Esophagus (tissue), 2 donors: ENCODE measurements at regions not wholly inside any gene's neighbourhood (a gene's known extent, or its start where the extent isn't known, plus 50 kb on each side); places are given as distances from the start of the nearest gene placed in this dataset.
A peak's percentile ranks its signal among the peaks of the same experiment; 100 is the strongest.

Experiments used
- H3K27ac ChIP-seq, 2 donors: one replicate each; pipeline ENCODE4 v1.5.1; 2013; ENCODE audit warnings: low read depth in 2 of 2, mild to moderate bottlenecking in 2 of 2, inconsistent platforms in 1 of 2, low read length in 1 of 2, moderate library complexity in 1 of 2
- H3K27me3 ChIP-seq, 2 donors: one replicate each; pipeline ENCODE4 v1.6.1; 2013; ENCODE audit warnings: low read length in 2 of 2, control low read depth in 1 of 2, mild to moderate bottlenecking in 1 of 2; ENCODE audit not compliant: insufficient read depth in 2 of 2, control insufficient read depth in 1 of 2
- H3K36me3 ChIP-seq, 2 donors: one replicate each; pipeline ENCODE4 v1.6.1; 2013; ENCODE audit warnings: low read length in 1 of 2; ENCODE audit not compliant: control insufficient read depth in 2 of 2, insufficient read depth in 2 of 2
- H3K4me1 ChIP-seq, 2 donors: one replicate each; pipeline ENCODE4 v1.6.1; 2013; ENCODE audit warnings: low read length in 1 of 2; ENCODE audit not compliant: control insufficient read depth in 2 of 2, insufficient read depth in 2 of 2
- H3K4me3 ChIP-seq, 2 donors: one replicate each; pipeline ENCODE4 v1.5.1; 2013; ENCODE audit warnings: low read length in 2 of 2, mild to moderate bottlenecking in 2 of 2, low read depth in 1 of 2, moderate library complexity in 1 of 2
- H3K9me3 ChIP-seq, 2 donors: one replicate each; pipeline ENCODE4 v1.6.1; 2013; ENCODE audit warnings: mild to moderate bottlenecking in 2 of 2, low read depth in 1 of 2, low read length in 1 of 2, moderate library complexity in 1 of 2; ENCODE audit not compliant: control insufficient read depth in 2 of 2, insufficient read depth in 1 of 2
- WGBS, 2 donors: extraction: QIAGEN DNeasy Blood & Tissue Kit; methylation state at CpG; one replicate each; pipeline ENCODE4 v1.1.7; 2013; 5-methylcytosine and 5-hydroxymethylcytosine counted together
- donor health status: healthy with polysubstance abuse.
- donor health status: Bipolar disorder and iron deficiency.

GRCh38 chr13:40189898-40190630, 476.4 kb downstream of the FOXO1 start:
- Histone ChIP-seq H3K9me3 (no peaks in the 10 kb centered on the region), H3K4me3 (no peak overlapping the region), H3K27me3 (no peaks in the 10 kb centered on the region), H3K4me1 (peaks cover 11 to 14% of the 10 kb centered on the region in 2 donors), H3K36me3 (no peaks in the 10 kb centered on the region), H3K27ac (peak overlapping the region; percentile 64 to 80)
- WGBS, 2 donors: 57 to 59% methylated on average over 6 of the region's 6 CpGs

GRCh38 chr13:40190641-40191100, 475.8 kb downstream of the FOXO1 start:
- H3K36me3 ChIP-seq: no peaks in the 10 kb centered on the region
- no peak overlapping the region for H3K4me3 ChIP-seq
- peak overlapping the region; percentile 64 to 80 for H3K27ac ChIP-seq
- no peaks in the 10 kb centered on the region for H3K27me3 ChIP-seq
- 10 to 14% methylated on average over 5 of the region's 5 CpGs for WGBS, 2 donors
- peaks cover 11 to 14% of the 10 kb centered on the region in 2 donors for H3K4me1 ChIP-seq
- no peaks in the 10 kb centered on the region for H3K9me3 ChIP-seq

GRCh38 chr13:40191186-40191980, 475.1 kb downstream of the FOXO1 start:
- H3K27ac ChIP-seq: peak overlapping the region; percentile 42 to 66
- H3K27me3 ChIP-seq: no peaks in the 10 kb centered on the region
- H3K36me3 ChIP-seq: no peaks in the 10 kb centered on the region
- 50 to 56% methylated on average over 7 of the region's 7 CpGs for WGBS, 2 donors
- H3K4me3 ChIP-seq: no peak overlapping the region
- H3K9me3 ChIP-seq: no peaks in the 10 kb centered on the region
- peaks cover 11 to 14% of the 10 kb centered on the region in 2 donors for H3K4me1 ChIP-seq

- 90 to 92% methylated on average over 5 of the region's 5 CpGs for WGBS, 2 donors
- peaks cover 11 to 14% of the 10 kb centered on the region in 2 donors for H3K4me1 ChIP-seq
- no peaks in the 10 kb centered on the region for H3K36me3 ChIP-seq
These were observed 474.0 kb downstream of the FOXO1 start for GRCh38 chr13:40192452-40192851.

GRCh38 chr13:40192858-40193257, 473.6 kb downstream of the FOXO1 start:
- 61 to 78% methylated on average over 7 of the region's 7 CpGs for WGBS, 2 donors
- peaks cover 11 to 14% of the 10 kb centered on the region in 2 donors for H3K4me1 ChIP-seq
- H3K27ac ChIP-seq: peak overlapping the region; percentile 68 to 81
- H3K27me3 ChIP-seq: no peaks in the 10 kb centered on the region
- H3K4me3 ChIP-seq: no peak overlapping the region
- H3K36me3 ChIP-seq: no peaks in the 10 kb centered on the region
- no peaks in the 10 kb centered on the region for H3K9me3 ChIP-seq

More at GRCh38 chr13:40192452-40192851, 474.0 kb downstream of the FOXO1 start:
- H3K9me3 ChIP-seq: no peaks in the 10 kb centered on the region
- peak overlapping the region; percentile 68 to 81 for H3K27ac ChIP-seq
- H3K4me3 ChIP-seq: no peak overlapping the region
- no peaks in the 10 kb centered on the region for H3K27me3 ChIP-seq

GRCh38 chr13:40193286-40194223, 472.9 kb downstream of the FOXO1 start:
- no peaks in the 10 kb centered on the region for H3K9me3 ChIP-seq
- no peak overlapping the region for H3K4me3 ChIP-seq
- H3K27ac ChIP-seq: peak overlapping the region; percentile 68 to 75
- no peaks in the 10 kb centered on the region for H3K27me3 ChIP-seq
- H3K4me1 ChIP-seq: peaks cover 9 to 11% of the 10 kb centered on the region in 2 donors
- 54 to 71% methylated on average over 18 of the region's 18 CpGs for WGBS, 2 donors
- H3K36me3 ChIP-seq: no peaks in the 10 kb centered on the region

- Histone ChIP-seq H3K4me1 (peaks cover 9 to 11% of the 10 kb centered on the region in 2 donors), H3K36me3 (no peaks in the 10 kb centered on the region), H3K27me3 (no peaks in the 10 kb centered on the region), H3K27ac (peak overlapping the region; percentile 65 to 75), H3K9me3 (no peaks in the 10 kb centered on the region), H3K4me3 (no peak overlapping the region)
- WGBS, 2 donors: 57 to 64% methylated on average over 9 of the region's 9 CpGs
These were observed 472.1 kb downstream of the FOXO1 start for GRCh38 chr13:40194224-40194806.

GRCh38 chr13:40197049-40197448, 469.4 kb downstream of the FOXO1 start:
- no peak overlapping the region for H3K4me3 ChIP-seq
- no peaks in the 10 kb centered on the region for H3K9me3 ChIP-seq
- whole genome bisulfite sequencing, 2 donors: 93 to 97% methylated on average over 8 of the region's 8 CpGs
- H3K27me3 ChIP-seq: no peaks in the 10 kb centered on the region
- H3K27ac ChIP-seq: no peak overlapping the region
- H3K36me3 ChIP-seq: no peaks in the 10 kb centered on the region
- peaks cover 5 to 6% of the 10 kb centered on the region in 2 donors for H3K4me1 ChIP-seq
